H1 (cell line): ENCODE measurements at regions not wholly inside any gene's neighbourhood (a gene's known extent, or its start where the extent isn't known, plus 50 kb on each side); places are given as distances from the start of the nearest gene placed in this dataset.

ENCODE experiments used
- CHD7 ChIP-seq: fragments of 300-600 bp; sonication (generic); IDR thresholded peaks from 2 replicates; pipeline ENCODE4 v1.7.1; 2012; ENCODE audit warnings: low read length, moderate library complexity, mild to moderate bottlenecking, inconsistent platforms; ENCODE audit not compliant: insufficient replicate concordance
- EP300 ChIP-seq, 2 experiments: IDR thresholded peaks; 1 replicate in 1 of 2; 2 replicates in 1 of 2; pipeline ENCODE4 v1.6.1; 2011 to 2012; ENCODE audit warnings: low read depth in 2 of 2, low read length in 2 of 2, mild to moderate bottlenecking in 2 of 2, borderline replicate concordance in 1 of 2, inconsistent platforms in 1 of 2, moderate library complexity in 1 of 2
- SP1 ChIP-seq: IDR thresholded peaks from 2 replicates; pipeline ENCODE4 v1.6.1; 2011; ENCODE audit warnings: low read depth, low read length

- TF ChIP-seq EP300 (IDR thresholded peaks at IDR 0.05; ENCODE audit: borderline replicate concordance in 1 of 2, low read depth in 2 of 2, low read length in 2 of 2) (no peak), SP1 (no peak), CHD7 (no peak)
Observed at GRCh38 chr2:10224734-10225133, 78.0 kb upstream of the HPCAL1 start (continued).
